ENCODE measurements at regions not wholly inside any gene's neighbourhood (a gene's known extent, or its start where the extent isn't known, plus 50 kb on each side); places are given as distances from the start of the nearest gene placed in this dataset.

GRCh38 chr11:127381247-127381646, 380.7 kb upstream of the KIRREL3 start:
- TF ChIP-seq MAZ (IDR thresholded peaks at IDR 0.05; ENCODE audit: borderline replicate concordance, low read depth, low read length), result no peak
- no peak for TF ChIP-seq POLR2A (IDR thresholded peaks at IDR 0.05; ENCODE audit: low read depth, low read length)
- no peak for TF ChIP-seq RFX5 (IDR thresholded peaks at IDR 0.05; ENCODE audit: low read depth, low read length)
- no peak for TF ChIP-seq NFE2L2 (IDR thresholded peaks at IDR 0.05; ENCODE audit: low read depth, low read length)
- TF ChIP-seq ELK1 (IDR thresholded peaks at IDR 0.05; ENCODE audit: borderline replicate concordance, low read depth, low read length), result no peak
- TF ChIP-seq RAD21 (IDR thresholded peaks at IDR 0.05; ENCODE audit: low read length), result no peak
- no peak for TF ChIP-seq BHLHE40 (IDR thresholded peaks at IDR 0.05; ENCODE audit: low read depth, low read length)
- TF ChIP-seq RCOR1 (IDR thresholded peaks at IDR 0.05; ENCODE audit: insufficient replicate concordance, low read length), result no peak
- TF ChIP-seq FOS (IDR thresholded peaks at IDR 0.05; ENCODE audit: low read depth, low read length), result no peak
- WGBS, 2 experiments (ENCODE audit: extremely low coverage in 2 of 2, insufficient read length in 1 of 2), result no CpG with 5 or more reads among the region's 3 CpGs
- H3K23ac ChIP-seq (ENCODE audit: low read depth, low read length), result no peak overlapping the region
- no peak for DNase-seq
- no peak overlapping the region for H2AK5ac ChIP-seq (ENCODE audit: low read depth, low read length)
- H3K4me1 ChIP-seq (ENCODE audit: control insufficient read depth, insufficient read depth, low read length), result no peaks in the 10 kb centered on the region
- POLR2A ChIA-PET (ENCODE audit: unreplicated experiment), result no interaction called here
- H3K36me3 ChIP-seq (ENCODE audit: control insufficient read depth, insufficient read depth, low read length), result no peaks in the 10 kb centered on the region
- H3K27ac ChIP-seq (ENCODE audit: insufficient read depth, low read length), result no peak overlapping the region
- BruUV-seq (replicated peaks), result no TSS peak
- H3K56ac ChIP-seq (ENCODE audit: extremely low read depth, insufficient read depth, low read length), result no peak overlapping the region
- H3K4me3 ChIP-seq (ENCODE audit: insufficient read depth, low read depth, low read length), result no peak overlapping the region
- H3K14ac ChIP-seq (replicated peaks; ENCODE audit: low read depth, low read length), result no peak overlapping the region
- no peaks in the 10 kb centered on the region for H4K20me1 ChIP-seq (ENCODE audit: insufficient read depth, low read length)
- no peaks in the 10 kb centered on the region for H3K27me3 ChIP-seq (ENCODE audit: control insufficient read depth, insufficient read depth, low read length)
- no peak overlapping the region for H2BK120ac ChIP-seq (ENCODE audit: low read depth, low read length)
- no peaks in the 10 kb centered on the region for H3K79me1 ChIP-seq (ENCODE audit: low read depth in 1 of 2, low read length in 2 of 2)
- no peak overlapping the region for H2BK5ac ChIP-seq (ENCODE audit: low read depth, low read length, poor library complexity, severe bottlenecking)
- no peak overlapping the region for H4K8ac ChIP-seq (ENCODE audit: low read depth in 2 of 2, low read length in 2 of 2)
- H2AFZ ChIP-seq (replicated peaks; ENCODE audit: low read length, poor library complexity), result no peak overlapping the region
- dilution Hi-C loops (cut with HindIII; ENCODE audit: low sequenced_read_pairs, unreplicated experiment) (no loop called here), in situ Hi-C loops (cut with MboI; ENCODE audit: low sequenced_read_pairs) (no loop called here), intact Hi-C loops (cut with micrococcal nuclease) (no loop called here)
- H2BK15ac ChIP-seq (ENCODE audit: low read depth, low read length), result no peak overlapping the region
- H3K9ac ChIP-seq (ENCODE audit: low read depth, low read length), result no peak overlapping the region
- H3K9me1 ChIP-seq (ENCODE audit: insufficient read depth, low read length), result no peaks in the 10 kb centered on the region
- H3K4me2 ChIP-seq (ENCODE audit: low read depth, low read length), result no peak overlapping the region
- CTCF ChIA-PET, result no interaction called here
- no peak overlapping the region for H2AK9ac ChIP-seq (replicated peaks; ENCODE audit: low read depth, low read length, poor library complexity)
- no peak overlapping the region for H2BK20ac ChIP-seq (ENCODE audit: low read depth, low read length)
- H4K91ac ChIP-seq (ENCODE audit: insufficient read depth, low read depth, low read length), result no peak overlapping the region
- H3K4ac ChIP-seq (ENCODE audit: low read depth, low read length), result no peak overlapping the region
- no peaks in the 10 kb centered on the region for H3K9me3 ChIP-seq (ENCODE audit: control insufficient read depth, insufficient read depth, low read length)
- no peak overlapping the region for H3K18ac ChIP-seq (ENCODE audit: low read depth, low read length)
- no peak for ATAC-seq (ENCODE audit: low read depth)
- H4K5ac ChIP-seq (ENCODE audit: low read depth, low read length), result no peak overlapping the region
